ENCODE measurements at regions not wholly inside any gene's neighbourhood (a gene's known extent, or its start where the extent isn't known, plus 50 kb on each side); places are given as distances from the start of the nearest gene placed in this dataset.

DNA sequence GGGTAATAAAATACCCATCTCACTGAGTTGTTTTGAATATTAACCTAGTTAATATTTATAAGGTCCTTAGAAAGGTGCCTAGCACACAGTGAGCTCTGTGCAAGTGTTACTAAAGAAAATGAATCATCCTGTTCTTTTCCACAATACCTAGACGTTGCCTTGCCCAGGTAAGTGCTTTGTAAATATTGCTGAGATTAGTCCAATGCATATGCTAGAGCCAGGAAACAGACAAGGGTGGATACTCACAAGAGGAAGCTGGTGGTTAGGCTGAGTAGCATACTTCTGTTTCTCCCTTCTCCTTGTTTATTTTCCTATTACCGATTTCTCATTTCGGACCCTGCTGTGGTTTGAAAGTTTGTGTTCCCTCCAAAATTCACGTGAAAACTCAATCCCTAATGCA, 58.1 kb upstream of the BARX2 start:
- DNase-seq (ENCODE audit: low read depth), result no peak
- TF ChIP-seq, protein P1, sequence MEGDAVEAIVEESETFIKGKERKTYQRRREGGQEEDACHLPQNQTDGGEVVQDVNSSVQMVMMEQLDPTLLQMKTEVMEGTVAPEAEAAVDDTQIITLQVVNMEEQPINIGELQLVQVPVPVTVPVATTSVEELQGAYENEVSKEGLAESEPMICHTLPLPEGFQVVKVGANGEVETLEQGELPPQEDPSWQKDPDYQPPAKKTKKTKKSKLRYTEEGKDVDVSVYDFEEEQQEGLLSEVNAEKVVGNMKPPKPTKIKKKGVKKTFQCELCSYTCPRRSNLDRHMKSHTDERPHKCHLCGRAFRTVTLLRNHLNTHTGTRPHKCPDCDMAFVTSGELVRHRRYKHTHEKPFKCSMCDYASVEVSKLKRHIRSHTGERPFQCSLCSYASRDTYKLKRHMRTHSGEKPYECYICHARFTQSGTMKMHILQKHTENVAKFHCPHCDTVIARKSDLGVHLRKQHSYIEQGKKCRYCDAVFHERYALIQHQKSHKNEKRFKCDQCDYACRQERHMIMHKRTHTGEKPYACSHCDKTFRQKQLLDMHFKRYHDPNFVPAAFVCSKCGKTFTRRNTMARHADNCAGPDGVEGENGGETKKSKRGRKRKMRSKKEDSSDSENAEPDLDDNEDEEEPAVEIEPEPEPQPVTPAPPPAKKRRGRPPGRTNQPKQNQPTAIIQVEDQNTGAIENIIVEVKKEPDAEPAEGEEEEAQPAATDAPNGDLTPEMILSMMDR (IDR thresholded peaks at IDR 0.05; ENCODE audit: control insufficient read depth, extremely low read depth, insufficient read depth), result no peak
- H3K4me3 ChIP-seq (ENCODE audit: low read depth, low read length), result no peak overlapping the region

GRCh38 chr11:129316781-129317180, 58.9 kb upstream of the BARX2 start:
- H3K4me3 ChIP-seq (ENCODE audit: low read depth, low read length), result no peak overlapping the region
- no peak for DNase-seq (ENCODE audit: low read depth)
- TF ChIP-seq, protein P1 (IDR thresholded peaks at IDR 0.05; ENCODE audit: control insufficient read depth, extremely low read depth, insufficient read depth), result no peak

DNA sequence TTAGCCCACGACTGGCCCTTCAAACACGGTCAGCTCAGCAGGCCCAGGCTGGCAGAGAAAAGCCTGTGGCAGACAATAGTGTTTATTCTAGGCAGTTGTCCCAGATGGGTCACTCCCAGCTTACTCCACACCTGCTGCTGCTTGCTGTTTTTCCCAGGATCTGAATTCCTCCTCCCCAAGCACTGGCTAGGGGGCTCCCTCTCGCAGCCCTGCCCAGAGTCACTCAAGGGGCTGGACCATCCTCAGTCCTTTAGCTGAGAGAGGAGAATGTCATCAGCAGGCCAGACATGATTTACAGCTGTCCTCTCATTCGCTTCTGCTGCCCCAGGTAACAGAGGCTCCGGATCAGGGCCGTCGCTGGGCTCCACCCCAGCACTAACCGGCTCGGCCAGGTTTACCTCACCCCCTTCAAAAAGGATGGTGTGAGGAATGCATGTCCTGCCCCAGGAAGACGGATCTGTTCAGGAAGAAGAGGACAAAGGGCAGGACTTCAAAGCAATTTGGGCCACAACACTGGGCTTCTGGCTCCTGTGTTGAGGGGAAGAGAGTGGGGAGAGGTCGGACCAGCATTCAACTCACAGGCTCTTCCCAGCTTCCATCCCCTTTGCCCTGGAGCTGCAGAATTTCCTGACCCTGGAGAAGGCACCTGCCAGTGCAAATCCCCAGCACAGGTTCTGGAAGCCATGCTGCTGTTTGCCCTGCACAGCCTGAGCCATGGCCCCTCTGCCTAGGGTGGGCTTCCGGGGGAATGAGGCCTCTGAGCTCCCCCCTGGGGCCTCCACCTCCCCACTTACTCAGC, 59.7 kb upstream of the BARX2 start:
- DNase-seq (ENCODE audit: low read depth), result peak; percentile 47
- TF ChIP-seq, protein P1 (IDR thresholded peaks at IDR 0.05; ENCODE audit: control insufficient read depth, extremely low read depth, insufficient read depth), result 0 out of 2 replicates have a peak, but pooled peaks have one; percentile 15
- H3K4me3 ChIP-seq (ENCODE audit: low read depth, low read length), result no peak overlapping the region

GRCh38 chr11:129314371-129314770, 61.3 kb upstream of the BARX2 start:
- DNase-seq (ENCODE audit: low read depth), result no peak
- TF ChIP-seq, protein P1 (IDR thresholded peaks at IDR 0.05; ENCODE audit: control insufficient read depth, extremely low read depth, insufficient read depth), result no peak
- no peak overlapping the region for H3K4me3 ChIP-seq (ENCODE audit: low read depth, low read length)

DNA sequence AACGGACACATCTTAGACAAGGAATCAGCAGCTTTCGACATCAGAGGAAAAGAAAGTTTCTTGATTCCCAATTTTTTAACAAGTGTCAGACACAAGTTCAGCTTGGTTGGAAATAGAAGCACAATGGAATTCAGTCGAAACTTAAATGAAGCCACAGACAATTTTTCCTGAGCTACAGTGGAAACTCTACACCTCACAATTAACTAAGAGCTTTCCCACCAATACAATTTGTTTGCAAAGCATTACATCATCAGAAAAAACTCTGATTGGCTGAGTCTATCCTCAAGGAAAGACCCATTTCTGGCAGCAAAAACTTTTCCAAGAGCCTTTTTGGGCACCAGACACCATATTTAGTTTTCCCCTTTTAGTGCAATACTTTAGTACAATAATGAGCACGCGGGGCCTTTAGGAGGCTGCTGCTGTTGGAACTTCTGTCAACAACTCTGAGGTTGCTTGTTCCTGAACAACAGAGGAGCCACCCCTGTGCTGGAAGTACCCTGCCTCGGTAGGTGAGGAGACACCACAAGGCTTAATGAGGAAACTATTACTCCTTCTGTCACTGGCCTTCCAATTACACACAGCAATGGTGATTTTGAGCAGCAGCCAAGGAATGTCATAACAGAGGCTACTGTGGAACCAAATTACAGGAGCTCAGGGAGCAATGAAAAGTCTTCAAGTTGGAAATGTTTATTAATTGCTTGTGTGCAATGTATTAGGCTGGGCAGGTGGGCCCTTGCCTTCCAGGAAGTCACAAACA, 61.9 kb upstream of the BARX2 start:
- no peak for DNase-seq (ENCODE audit: low read depth)
- TF ChIP-seq, protein P1 (IDR thresholded peaks at IDR 0.05; ENCODE audit: control insufficient read depth, extremely low read depth, insufficient read depth), result no peak
- H3K4me3 ChIP-seq (ENCODE audit: low read depth, low read length), result no peak overlapping the region

- no peak for DNase-seq (ENCODE audit: low read depth)
- TF ChIP-seq, protein P1 (IDR thresholded peaks at IDR 0.05; ENCODE audit: control insufficient read depth, extremely low read depth, insufficient read depth), result no peak
- no peak overlapping the region for H3K4me3 ChIP-seq (ENCODE audit: low read depth, low read length)
Measured at GRCh38 chr11:129312730-129313503, 62.7 kb upstream of the BARX2 start.

Data from LNCaP clone FGC (cell line).